ENCODE measurements at regions not wholly inside any gene's neighbourhood (a gene's known extent, or its start where the extent isn't known, plus 50 kb on each side); places are given as distances from the start of the nearest gene placed in this dataset.
"Not testable (repeated sequence)": the region's sequence is repeated elsewhere in the genome, so short reads cannot be mapped to it uniquely, and the experiment has no call there.

DNA sequence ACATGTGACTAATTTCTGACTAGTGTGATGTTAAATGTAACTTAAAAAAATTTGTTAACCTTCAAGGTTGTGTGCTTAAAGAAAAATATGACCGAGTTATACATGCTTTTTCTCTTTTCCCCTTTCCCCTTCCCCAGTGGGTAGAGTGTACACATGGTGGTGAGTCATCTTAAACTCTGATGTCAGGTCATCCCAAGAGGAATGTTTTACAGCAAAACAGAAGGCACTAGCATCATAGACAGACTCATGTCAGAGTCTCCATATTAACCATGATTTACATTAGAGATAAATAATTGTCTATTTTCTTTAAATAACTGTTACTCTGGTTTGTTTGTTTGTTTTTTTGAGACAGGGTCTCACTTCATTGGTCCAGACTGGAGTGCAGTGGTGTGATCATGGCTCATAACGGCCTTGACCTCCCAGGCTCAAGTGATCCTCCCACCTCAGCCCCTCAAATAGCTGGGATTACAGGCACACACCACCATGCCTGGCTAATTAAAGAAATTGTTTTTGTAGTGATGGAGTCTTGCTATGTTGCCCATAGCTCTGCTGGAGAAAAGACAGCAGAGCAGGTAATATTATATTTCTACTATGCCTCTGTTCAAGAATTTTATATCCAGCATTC lies 160.4 kb upstream of the PCDH9 start:
- FAIRE-seq = no peak

DNA sequence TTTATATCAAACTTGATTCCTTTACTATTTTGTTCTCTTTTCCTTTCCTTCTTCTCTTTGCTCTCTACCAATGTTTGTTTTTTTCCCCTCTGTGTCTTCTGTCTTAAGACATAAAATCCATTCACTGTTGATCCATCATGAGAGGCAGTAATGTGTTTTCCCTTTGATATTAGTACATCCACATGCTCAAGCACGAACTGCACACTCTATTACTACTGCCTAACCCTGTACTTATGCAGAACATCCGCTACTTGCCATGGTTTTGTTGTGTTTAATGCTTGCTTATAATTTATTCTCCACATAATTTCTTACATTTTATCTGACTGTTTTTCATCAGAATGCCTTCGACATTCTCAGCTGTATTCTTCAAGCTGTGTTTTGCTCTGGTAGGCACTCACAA lies 159.0 kb upstream of the PCDH9 start:
- no peak for FAIRE-seq

GRCh38 chr13:67383109-67383757 lies 153.1 kb upstream of the PCDH9 start:
- not testable (repeated sequence) for FAIRE-seq

GRCh38 chr13:67377919-67378318 lies 147.8 kb upstream of the PCDH9 start:
- FAIRE-seq = no peak

DNA sequence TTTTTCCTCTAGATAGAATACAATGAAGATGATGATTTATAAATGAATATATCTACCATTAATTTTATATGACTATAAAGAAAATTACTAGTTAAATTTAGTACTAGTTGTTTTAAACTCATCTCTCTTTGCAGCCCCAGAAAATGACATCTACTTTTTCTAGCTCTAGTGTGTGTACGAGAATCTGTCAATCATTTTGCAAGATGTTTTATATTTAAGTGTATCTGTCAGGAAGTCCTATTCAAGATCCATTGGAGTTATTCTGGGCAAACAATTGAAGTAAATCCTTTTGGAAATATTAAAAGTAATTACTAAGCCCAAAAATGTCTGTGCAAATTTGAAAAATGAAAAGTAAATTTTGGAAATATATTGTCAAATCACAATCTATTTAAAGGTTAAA lies 144.3 kb upstream of the PCDH9 start:
- no peak for FAIRE-seq

- FAIRE-seq = no peak
Observed at GRCh38 chr13:67372868-67373464, 142.8 kb upstream of the PCDH9 start.

GRCh38 chr13:67369895-67370660 lies 139.9 kb upstream of the PCDH9 start:
- no peak for FAIRE-seq

GRCh38 chr13:67367399-67367798 lies 137.3 kb upstream of the PCDH9 start:
- FAIRE-seq = no peak

- no peak for FAIRE-seq
Observed at GRCh38 chr13:67366533-67366932, 136.4 kb upstream of the PCDH9 start.

DNA sequence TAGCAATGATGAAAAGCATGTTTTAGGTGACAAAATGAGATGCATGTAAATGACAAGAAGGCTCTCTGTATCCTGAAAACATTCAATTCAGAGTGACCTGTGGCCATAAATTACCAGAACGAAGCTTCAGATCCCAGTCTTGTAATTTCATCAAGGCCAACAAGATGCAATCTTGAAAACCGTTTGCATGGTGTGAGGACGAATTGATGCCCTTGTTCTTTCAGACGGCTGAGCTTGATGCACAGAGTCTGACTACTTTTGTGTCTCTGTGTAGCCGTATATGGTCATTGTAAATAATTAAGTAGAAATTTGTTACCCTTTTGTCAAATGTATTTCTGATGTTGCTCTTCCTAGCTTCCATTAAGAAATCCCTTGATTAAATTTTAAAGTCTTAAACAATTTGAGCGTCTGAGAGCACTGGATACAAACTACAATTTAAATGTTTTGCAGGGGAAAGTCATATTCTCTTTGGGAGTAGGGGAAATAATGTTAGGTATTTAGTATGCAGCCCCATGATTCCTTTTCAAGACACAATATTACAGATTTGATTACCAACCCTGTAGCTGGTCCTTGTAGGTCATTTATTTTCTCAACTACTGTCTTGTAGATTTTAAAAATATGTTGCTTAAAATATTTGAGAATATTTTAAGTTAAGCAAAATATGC lies 125.8 kb upstream of the PCDH9 start:
- no peak for FAIRE-seq

DNA sequence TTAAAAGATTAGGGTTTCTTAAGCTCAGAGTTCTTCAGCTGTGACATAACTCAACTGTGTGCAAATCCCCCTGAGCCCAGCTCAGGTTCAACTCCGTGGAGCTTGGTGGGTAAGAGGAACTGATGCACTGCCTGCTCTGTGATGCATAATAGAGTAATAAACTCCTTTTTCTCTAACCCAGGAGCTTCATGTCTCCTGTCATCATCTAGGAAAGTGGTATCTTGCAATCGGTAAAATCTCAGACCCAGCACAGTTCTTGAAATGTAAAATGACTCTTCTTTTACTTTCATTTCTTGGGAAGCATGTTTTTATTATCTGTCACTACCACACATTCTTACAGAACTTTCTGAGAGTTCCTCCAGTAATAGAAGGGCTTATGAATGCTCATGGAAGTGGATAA lies 123.8 kb upstream of the PCDH9 start:
- FAIRE-seq = no peak

GRCh38 chr13:67353031-67353430 lies 122.9 kb upstream of the PCDH9 start:
- no peak for FAIRE-seq

DNA sequence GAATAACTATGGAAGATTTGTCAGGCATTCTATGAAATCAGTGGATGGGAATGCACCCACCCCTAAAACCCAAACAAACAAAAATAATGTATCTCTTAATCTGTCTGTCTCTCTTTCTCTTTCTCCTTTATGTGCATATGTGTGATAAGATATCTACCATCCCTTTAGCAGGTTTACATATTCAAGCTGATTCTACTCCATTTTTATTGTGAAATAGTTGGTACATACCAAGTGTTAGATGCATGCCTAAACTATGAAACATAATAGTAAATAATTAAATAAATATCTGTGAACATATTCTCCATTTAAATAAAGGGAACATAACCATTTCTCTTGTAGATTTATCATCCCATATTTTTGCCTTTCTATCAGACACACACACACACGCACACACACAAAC lies 121.8 kb upstream of the PCDH9 start:
- FAIRE-seq = no peak

- FAIRE-seq = no peak
Observed at GRCh38 chr13:67351114-67351513, 121.0 kb upstream of the PCDH9 start.

- FAIRE-seq = no peak
Observed at GRCh38 chr13:67343777-67344176, 113.6 kb upstream of the PCDH9 start.

- no peak for FAIRE-seq
Observed at GRCh38 chr13:67341406-67341805, 111.3 kb upstream of the PCDH9 start.

DNA sequence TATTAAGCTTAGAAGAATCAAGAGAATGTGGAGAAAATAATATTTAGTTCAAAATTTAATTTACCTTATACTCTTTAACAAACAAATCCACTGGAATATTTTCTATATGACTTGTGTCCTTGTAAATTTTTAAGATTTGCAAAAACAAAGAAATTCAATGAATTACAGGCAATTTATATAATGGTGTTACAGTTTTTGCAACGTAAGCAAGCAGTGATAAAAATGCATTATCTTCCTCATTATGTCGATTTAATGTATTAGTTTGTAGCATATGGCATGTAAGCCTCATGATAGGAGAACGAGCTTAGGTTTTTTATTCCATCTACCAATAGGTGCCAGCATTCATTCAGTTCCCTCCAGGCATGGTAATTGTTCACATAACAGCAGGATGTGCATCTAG lies 100.0 kb upstream of the PCDH9 start:
- no peak for FAIRE-seq

DNA sequence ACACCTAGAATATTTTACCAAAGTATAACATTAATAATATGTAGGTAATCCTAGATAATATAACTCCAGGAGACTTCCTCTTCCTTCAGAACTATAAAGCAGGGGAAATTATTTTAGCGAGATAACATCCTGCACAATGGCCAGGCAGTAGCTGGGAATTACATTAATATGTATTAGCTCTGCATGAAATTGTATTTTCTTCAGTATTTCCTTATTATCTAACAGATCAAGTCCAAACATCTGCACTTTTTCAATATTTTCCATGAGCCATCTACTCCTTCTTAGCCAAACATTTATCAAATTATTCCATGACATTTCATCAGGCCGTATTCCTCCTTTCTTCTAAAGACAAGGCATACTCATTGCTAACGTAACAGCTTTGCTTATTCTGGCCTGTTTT lies 98.8 kb upstream of the PCDH9 start:
- FAIRE-seq = no peak

DNA sequence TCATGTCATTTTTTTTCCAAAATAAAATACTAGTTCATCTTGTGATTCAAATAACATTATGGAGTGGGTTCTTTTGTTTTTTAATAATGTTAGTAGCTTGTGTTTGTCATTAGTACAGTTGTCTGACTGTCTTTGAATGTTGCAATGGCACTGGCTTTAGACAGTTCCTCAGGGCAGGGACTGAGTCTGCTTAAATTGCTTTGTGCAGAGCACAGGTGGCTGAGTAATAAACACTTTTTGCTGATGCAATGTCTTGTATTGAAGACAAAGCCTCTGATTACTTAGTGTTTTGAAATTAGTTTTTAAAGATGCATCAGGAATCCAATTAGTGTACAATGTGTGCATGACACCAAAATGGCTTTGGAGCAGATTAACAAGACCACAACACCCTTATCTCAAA lies 88.7 kb upstream of the PCDH9 start:
- FAIRE-seq = no peak

DNA sequence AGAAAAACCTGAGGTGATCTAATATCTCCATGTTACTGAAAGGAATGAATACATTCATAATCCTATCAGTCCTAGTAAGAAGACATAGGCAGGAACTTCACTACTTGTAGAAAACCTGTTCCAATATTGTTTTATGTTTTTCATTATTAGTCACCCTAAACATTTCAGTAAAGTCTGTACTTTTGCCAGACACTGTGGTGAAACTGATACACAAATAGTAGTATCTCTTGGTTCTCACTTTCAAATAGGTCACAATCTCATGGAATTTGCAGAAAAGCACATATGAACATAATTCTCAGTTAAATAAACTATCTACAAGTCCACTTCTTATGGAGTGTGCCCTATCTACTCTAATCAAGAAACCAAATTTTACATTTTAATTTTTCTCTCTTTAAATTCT lies 88.3 kb upstream of the PCDH9 start:
- no peak for FAIRE-seq

DNA sequence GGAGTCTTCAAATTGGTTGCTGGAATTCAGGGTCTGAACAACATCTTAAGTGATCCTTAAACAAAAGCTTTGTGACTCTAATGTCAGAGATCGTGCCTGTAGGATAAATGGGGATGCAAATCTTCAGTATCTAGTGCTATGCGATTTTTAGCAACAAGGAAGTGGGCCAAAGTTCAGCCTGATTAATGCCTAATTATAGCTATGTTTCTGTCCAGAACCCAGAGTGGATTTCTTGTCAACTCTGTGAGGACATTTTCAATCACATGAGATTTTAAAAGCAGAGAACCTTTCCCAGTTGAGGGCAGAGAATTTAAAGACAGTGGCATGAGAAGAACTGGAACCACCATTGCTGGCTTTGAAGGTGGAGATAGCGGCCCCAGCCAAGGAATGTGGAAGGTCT lies 84.3 kb upstream of the PCDH9 start:
- FAIRE-seq = no peak

DNA sequence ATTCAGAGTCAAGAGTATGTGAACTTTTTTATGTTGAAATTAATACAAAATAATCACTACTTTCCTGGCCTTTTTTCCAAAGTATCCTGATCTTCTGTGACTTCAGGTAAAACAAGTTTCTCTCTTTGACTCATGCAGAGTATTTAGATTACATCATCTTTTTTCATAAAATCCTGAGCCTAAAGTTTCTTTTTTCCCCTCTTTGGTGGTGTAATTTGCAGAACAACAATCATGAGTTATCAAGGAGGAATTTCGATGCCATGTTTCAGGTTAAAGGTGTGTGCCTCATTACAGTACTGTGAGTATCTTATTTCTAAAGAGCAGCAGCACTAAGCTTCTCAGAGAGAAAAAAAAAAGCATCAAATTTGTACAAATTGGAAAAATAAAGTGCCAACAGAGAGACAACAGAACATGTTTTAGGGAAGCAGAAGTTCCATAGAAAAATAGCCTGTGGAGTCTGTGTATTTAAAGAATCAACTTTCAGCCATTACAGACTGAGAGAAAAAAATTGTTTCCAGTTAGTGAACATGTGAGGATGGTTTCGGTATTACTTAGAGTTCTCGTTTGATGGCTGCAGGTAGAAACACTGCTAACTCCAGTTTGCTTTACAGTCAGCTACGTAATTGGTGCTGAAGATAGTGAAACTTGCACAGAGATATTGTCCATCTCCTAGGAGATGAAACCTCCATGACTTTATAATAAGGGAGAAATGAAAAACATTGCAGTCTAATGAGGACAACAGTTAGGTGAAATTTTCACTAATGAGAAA lies 78.1 kb upstream of the PCDH9 start:
- FAIRE-seq = no peak

DNA sequence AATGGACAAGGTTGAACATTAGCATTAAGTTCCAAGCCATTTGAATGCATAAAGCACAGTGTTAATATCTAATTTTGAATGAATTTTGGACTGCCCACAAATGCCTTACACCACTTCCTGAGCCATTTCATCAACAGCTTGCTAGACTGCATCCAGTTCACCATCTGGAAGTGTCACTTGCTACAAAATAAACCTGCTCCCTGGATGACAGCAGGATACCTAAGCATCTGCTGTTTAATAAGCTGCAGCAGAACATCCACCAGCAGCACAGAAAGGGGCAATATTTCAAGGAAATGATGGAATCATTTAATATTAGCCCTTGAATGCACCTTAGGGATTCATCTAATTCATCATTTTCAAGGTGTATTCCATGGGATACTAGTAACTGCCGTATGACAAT lies 76.6 kb upstream of the PCDH9 start:
- FAIRE-seq = no peak
